ENCODE measurements at regions not wholly inside any gene's neighbourhood (a gene's known extent, or its start where the extent isn't known, plus 50 kb on each side); places are given as distances from the start of the nearest gene placed in this dataset.

DNA sequence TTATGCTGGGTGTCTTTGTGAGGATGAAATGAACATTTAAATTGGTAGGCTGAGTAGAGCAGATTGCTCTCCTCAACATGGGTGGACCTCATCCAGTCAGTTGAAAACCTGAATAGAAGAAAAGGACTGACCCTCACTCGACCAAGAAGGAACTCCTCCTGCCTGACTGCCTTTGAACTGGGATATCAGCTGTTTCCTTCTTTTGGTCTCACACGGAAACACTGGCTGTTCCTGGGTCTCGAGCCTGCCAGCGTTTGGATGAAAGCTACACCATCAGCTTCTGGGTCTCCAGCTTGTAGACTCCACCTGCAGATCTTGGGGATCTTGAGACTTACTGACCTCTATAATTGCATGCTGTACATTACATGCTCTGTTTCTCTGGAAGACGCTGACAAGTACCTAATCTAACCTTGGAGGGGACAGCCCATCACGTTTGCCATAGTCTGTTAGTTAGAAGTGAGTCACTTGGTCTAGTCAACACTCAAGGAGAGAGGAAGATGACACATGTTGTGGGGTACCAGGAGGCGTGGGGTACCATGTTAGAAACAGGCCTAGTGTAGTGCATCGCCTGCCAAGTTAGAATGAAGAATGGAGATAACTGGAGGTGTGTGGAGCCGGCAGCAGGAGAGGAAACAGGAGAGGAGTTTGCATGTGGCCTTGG, 267.0 kb downstream of the MREG start:
- intact Hi-C loops (cut with DNase I), result no loop called here
- H3K4me1 ChIP-seq, result peaks cover 0 to 10% of the 10 kb centered on the region in 2 donors
- 78 to 86% methylated on average over 9 of the region's 9 CpGs for WGBS, 2 donors

DNA sequence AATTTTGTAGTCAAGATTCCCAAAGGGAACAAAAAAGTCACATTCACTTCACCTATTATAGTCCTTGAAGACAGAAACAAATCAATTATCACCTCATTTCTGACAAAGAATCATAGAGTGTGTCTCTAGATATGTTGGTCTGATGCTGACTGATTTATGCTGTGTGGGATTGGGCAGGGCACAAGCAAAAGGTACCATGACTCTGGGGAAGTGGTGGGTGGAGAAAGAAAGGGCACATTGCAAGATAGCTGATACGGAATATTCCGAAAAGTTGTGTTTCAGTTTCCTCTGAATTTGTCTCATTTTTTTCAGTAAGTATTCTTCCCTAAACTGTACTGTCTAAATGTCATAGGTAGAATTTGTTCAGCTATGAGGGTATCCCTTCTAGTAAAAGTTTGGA, 268.0 kb downstream of the MREG start:
- Histone ChIP-seq H3K27me3 (no peaks in the 10 kb centered on the region), H3K4me1 (peaks cover 0 to 10% of the 10 kb centered on the region in 2 donors), H3K36me3 (no peaks in the 10 kb centered on the region), H3K4me3 (replicated peaks in 1 of 3) (no peak overlapping the region), H3K27ac (no peak overlapping the region), H3K9me3 (no peaks in the 10 kb centered on the region)
- TF ChIP-seq, protein P1, sequence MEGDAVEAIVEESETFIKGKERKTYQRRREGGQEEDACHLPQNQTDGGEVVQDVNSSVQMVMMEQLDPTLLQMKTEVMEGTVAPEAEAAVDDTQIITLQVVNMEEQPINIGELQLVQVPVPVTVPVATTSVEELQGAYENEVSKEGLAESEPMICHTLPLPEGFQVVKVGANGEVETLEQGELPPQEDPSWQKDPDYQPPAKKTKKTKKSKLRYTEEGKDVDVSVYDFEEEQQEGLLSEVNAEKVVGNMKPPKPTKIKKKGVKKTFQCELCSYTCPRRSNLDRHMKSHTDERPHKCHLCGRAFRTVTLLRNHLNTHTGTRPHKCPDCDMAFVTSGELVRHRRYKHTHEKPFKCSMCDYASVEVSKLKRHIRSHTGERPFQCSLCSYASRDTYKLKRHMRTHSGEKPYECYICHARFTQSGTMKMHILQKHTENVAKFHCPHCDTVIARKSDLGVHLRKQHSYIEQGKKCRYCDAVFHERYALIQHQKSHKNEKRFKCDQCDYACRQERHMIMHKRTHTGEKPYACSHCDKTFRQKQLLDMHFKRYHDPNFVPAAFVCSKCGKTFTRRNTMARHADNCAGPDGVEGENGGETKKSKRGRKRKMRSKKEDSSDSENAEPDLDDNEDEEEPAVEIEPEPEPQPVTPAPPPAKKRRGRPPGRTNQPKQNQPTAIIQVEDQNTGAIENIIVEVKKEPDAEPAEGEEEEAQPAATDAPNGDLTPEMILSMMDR (IDR thresholded peaks at IDR 0.05), result no peak
- no peak for TF ChIP-seq POLR2A (IDR thresholded peaks at IDR 0.05)
- DNase-seq, result no peak
- WGBS, 2 donors, result 90 to 97% methylated on average over 2 of the region's 2 CpGs
- intact Hi-C loops (cut with DNase I), result no loop called here

More for the DNA sequence above, 267.0 kb downstream of the MREG start:
- no peaks in the 10 kb centered on the region for H3K9me3 ChIP-seq
- H3K27me3 ChIP-seq, result no peaks in the 10 kb centered on the region
- TF ChIP-seq POLR2A (IDR thresholded peaks at IDR 0.05), result no peak
- no peak overlapping the region for H3K27ac ChIP-seq
- no peak overlapping the region for H3K4me3 ChIP-seq (replicated peaks in 1 of 3)
- H3K36me3 ChIP-seq, result no peaks in the 10 kb centered on the region
- DNase-seq, result no peak

- H3K4me1 ChIP-seq, result peaks cover 0 to 10% of the 10 kb centered on the region in 2 donors
- intact Hi-C loops (cut with DNase I), result no loop called here
- no peak for TF ChIP-seq POLR2A (IDR thresholded peaks at IDR 0.05)
- TF ChIP-seq, protein P1 (IDR thresholded peaks at IDR 0.05), result no peak
- WGBS, 2 donors, result 92 to 95% methylated on average over 4 of the region's 4 CpGs
- no peaks in the 10 kb centered on the region for H3K9me3 ChIP-seq
- H3K4me3 ChIP-seq (replicated peaks in 1 of 3), result no peak overlapping the region
- no peaks in the 10 kb centered on the region for H3K36me3 ChIP-seq
- H3K27me3 ChIP-seq, result no peaks in the 10 kb centered on the region
- no peak for DNase-seq
- no peak overlapping the region for H3K27ac ChIP-seq
Observed at GRCh38 chr2:215744514-215744913, 268.8 kb downstream of the MREG start.

DNA sequence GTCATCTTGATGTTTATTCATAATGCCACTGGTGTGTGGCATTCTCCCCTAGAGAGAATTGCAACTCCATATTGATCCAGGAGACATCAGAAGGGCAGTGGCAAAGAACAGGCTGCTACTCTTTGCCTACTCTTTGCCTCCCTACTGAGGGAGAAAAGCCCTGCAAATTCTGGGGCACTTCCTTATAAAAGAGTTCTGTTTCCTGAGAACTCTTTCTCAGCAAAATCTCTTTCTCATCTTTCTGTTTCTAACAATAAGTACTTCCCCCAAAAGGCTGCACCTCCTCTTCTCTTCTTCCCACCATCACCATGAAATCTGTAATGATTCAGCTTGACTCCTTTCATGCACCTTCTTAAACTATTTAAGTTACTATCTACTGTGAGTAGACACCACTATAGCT, 270.3 kb downstream of the MREG start:
- no peaks in the 10 kb centered on the region for H3K4me1 ChIP-seq
- H3K36me3 ChIP-seq, result no peaks in the 10 kb centered on the region
- H3K9me3 ChIP-seq, result no peaks in the 10 kb centered on the region
- no peak for DNase-seq
- no peaks in the 10 kb centered on the region for H3K27me3 ChIP-seq
- intact Hi-C loops (cut with DNase I), result no loop called here
- TF ChIP-seq POLR2A (IDR thresholded peaks at IDR 0.05), result no peak
- TF ChIP-seq, protein P1 (IDR thresholded peaks at IDR 0.05), result no peak
- H3K4me3 ChIP-seq (replicated peaks in 1 of 3), result no peak overlapping the region
- H3K27ac ChIP-seq, result no peak overlapping the region

DNA sequence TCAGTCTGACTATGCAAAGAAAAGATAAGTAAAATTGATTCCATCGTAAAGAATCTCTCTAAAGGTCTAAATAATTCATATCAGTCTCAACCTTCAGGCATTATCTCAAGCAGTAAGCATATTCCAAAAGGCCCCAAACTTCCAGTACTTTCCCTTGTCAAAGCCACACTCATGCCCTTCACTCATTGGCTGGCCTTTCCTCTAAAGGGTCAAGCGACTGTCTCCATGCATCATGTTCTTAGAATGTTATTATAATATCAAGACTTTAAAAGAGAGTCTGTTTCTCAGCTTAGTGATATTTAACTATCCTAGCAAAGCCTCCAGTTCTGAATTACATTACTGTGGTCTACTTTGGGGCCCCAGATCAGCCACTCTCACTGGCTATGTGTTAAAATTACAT, 271.3 kb downstream of the MREG start:
- Histone ChIP-seq H3K27ac (no peak overlapping the region), H3K9me3 (no peaks in the 10 kb centered on the region), H3K36me3 (no peaks in the 10 kb centered on the region), H3K27me3 (no peaks in the 10 kb centered on the region), H3K4me3 (replicated peaks in 1 of 3) (no peak overlapping the region), H3K4me1 (no peaks in the 10 kb centered on the region)
- intact Hi-C loops (cut with DNase I), result no loop called here
- WGBS, 2 donors, result 89 to 100% methylated on average over 2 of the region's 2 CpGs
- TF ChIP-seq, protein P1 (IDR thresholded peaks at IDR 0.05), result no peak
- TF ChIP-seq POLR2A (IDR thresholded peaks at IDR 0.05), result no peak
- no peak for DNase-seq
